ENCODE measurements at regions not wholly inside any gene's neighbourhood (a gene's known extent, or its start where the extent isn't known, plus 50 kb on each side); places are given as distances from the start of the nearest gene placed in this dataset.

DNA sequence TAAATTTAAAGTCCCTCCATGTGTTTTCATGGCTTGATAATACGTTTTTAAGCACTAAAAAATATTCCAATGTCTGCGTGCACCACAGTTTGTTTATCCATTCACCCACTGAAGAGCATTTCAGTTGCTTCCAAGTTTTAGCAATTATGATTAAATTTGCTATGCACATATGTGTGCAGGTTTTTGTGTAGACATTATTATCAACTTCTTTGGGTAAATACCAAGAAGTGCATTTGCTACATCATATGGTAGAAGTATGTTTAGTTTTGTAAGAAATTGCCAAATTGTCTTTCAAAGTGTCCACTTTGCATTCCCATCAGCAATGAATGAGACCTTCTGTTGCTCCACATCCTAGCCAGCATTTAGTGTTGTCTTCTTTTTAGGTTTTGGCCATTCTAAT, 550.0 kb downstream of the BRINP3 start:
- Histone ChIP-seq H3F3A (ENCODE audit: insufficient read depth, low read length) (no peaks in the 10 kb centered on the region), H3K36me3 (ENCODE audit: insufficient read depth, low read length) (no peaks in the 10 kb centered on the region), H3K27ac (ENCODE audit: low read depth, low read length, poor library complexity, severe bottlenecking) (no peak overlapping the region), H3K4me1 (ENCODE audit: insufficient read depth, low read length, severe bottlenecking) (no peaks in the 10 kb centered on the region), H3K79me2 (ENCODE audit: insufficient read depth, low read length) (no peaks in the 10 kb centered on the region), H3K27me3 (ENCODE audit: insufficient read depth, low read length) (no peaks in the 10 kb centered on the region), H2AFZ (ENCODE audit: low read length) (no peak overlapping the region), H3K9ac (ENCODE audit: low read length) (no peak overlapping the region), H3K9me2 (ENCODE audit: low read depth, low read length) (no peaks in the 10 kb centered on the region), H3K9me3 (ENCODE audit: low read length) (no peaks in the 10 kb centered on the region), H3K4me3 (ENCODE audit: low read depth, low read length, poor library complexity, severe bottlenecking) (no peak overlapping the region), H3K4me2 (ENCODE audit: low read length) (no peak overlapping the region), H4K20me1 (ENCODE audit: insufficient read depth, low read length) (no peaks in the 10 kb centered on the region)
- TF ChIP-seq, protein P1, sequence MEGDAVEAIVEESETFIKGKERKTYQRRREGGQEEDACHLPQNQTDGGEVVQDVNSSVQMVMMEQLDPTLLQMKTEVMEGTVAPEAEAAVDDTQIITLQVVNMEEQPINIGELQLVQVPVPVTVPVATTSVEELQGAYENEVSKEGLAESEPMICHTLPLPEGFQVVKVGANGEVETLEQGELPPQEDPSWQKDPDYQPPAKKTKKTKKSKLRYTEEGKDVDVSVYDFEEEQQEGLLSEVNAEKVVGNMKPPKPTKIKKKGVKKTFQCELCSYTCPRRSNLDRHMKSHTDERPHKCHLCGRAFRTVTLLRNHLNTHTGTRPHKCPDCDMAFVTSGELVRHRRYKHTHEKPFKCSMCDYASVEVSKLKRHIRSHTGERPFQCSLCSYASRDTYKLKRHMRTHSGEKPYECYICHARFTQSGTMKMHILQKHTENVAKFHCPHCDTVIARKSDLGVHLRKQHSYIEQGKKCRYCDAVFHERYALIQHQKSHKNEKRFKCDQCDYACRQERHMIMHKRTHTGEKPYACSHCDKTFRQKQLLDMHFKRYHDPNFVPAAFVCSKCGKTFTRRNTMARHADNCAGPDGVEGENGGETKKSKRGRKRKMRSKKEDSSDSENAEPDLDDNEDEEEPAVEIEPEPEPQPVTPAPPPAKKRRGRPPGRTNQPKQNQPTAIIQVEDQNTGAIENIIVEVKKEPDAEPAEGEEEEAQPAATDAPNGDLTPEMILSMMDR (IDR thresholded peaks at IDR 0.05; ENCODE audit: low read length) = no peak
- no peak for TF ChIP-seq EZH2 (IDR thresholded peaks at IDR 0.05; ENCODE audit: borderline replicate concordance, low read length)

DNA sequence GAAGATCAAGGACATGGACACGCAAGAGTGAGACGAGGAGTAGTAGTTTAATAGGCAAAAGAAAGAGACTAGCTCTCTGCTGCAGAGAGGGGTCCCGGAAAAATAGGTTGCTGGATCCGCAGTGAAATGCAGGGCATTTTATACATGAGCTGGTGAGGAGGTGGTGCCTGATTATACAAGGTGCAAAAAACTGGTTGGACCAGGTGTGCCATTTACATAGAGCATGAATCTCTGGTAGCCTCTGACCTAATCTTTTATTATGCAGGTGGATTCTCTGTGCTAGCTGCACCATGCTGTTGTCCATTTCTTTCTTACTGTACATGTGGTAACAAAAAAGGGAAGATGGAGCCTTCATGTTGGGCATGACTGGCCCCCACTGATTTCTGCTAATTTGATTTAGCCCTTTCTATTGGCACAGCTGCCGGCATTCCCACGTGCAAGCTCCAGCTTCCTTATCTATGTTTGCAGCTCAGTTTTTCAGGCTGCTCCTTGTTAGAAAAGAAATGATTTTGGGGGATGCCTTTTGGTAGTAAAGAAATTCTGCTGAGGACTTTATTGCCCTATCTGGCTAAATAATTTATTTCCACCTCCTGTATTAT, 548.1 kb downstream of the BRINP3 start:
- Histone ChIP-seq H3K4me1 (ENCODE audit: insufficient read depth, low read length, severe bottlenecking) (no peaks in the 10 kb centered on the region), H4K20me1 (ENCODE audit: insufficient read depth, low read length) (no peaks in the 10 kb centered on the region), H3K9me3 (ENCODE audit: low read length) (no peaks in the 10 kb centered on the region), H2AFZ (ENCODE audit: low read length) (no peak overlapping the region), H3K27ac (ENCODE audit: low read depth, low read length, poor library complexity, severe bottlenecking) (no peak overlapping the region), H3K27me3 (ENCODE audit: insufficient read depth, low read length) (no peaks in the 10 kb centered on the region), H3K4me2 (ENCODE audit: low read length) (no peak overlapping the region), H3K9me2 (ENCODE audit: low read depth, low read length) (no peaks in the 10 kb centered on the region), H3K36me3 (ENCODE audit: insufficient read depth, low read length) (no peaks in the 10 kb centered on the region), H3K79me2 (ENCODE audit: insufficient read depth, low read length) (no peaks in the 10 kb centered on the region), H3K9ac (ENCODE audit: low read length) (no peak overlapping the region), H3K4me3 (ENCODE audit: low read depth, low read length, poor library complexity, severe bottlenecking) (no peak overlapping the region), H3F3A (ENCODE audit: insufficient read depth, low read length) (no peaks in the 10 kb centered on the region)
- TF ChIP-seq, protein P1 (IDR thresholded peaks at IDR 0.05; ENCODE audit: low read length) = no peak
- no peak for TF ChIP-seq EZH2 (IDR thresholded peaks at IDR 0.05; ENCODE audit: borderline replicate concordance, low read length)

DNA sequence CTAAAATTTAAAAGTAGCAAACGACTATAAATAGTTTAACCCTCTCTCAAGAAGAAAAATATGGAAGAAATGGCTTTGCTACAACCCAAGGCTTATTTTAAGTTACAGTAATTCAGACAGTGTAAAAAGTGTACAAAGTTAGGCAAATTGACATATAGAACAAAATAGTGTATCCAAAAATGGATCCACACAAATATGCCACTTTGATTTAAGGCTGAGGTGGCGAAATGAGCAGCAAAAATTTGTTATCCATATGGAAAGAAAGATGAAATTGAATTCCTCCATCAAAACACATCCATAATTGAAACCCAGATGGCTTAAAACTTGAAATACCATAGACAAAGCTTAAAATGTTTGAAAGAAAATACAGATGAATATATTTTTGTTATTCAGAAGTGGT, 540.8 kb downstream of the BRINP3 start:
- Histone ChIP-seq H3K79me2 (ENCODE audit: insufficient read depth, low read length) (no peaks in the 10 kb centered on the region), H3K27ac (ENCODE audit: low read depth, low read length, poor library complexity, severe bottlenecking) (no peak overlapping the region), H3K4me2 (ENCODE audit: low read length) (no peak overlapping the region), H3K4me3 (ENCODE audit: low read depth, low read length, poor library complexity, severe bottlenecking) (no peak overlapping the region), H3K36me3 (ENCODE audit: insufficient read depth, low read length) (no peaks in the 10 kb centered on the region), H3K4me1 (ENCODE audit: insufficient read depth, low read length, severe bottlenecking) (no peaks in the 10 kb centered on the region), H3K27me3 (ENCODE audit: insufficient read depth, low read length) (no peaks in the 10 kb centered on the region), H2AFZ (ENCODE audit: low read length) (no peak overlapping the region), H3K9me2 (ENCODE audit: low read depth, low read length) (no peaks in the 10 kb centered on the region), H4K20me1 (ENCODE audit: insufficient read depth, low read length) (no peaks in the 10 kb centered on the region), H3K9ac (ENCODE audit: low read length) (no peak overlapping the region), H3K9me3 (ENCODE audit: low read length) (no peaks in the 10 kb centered on the region), H3F3A (ENCODE audit: insufficient read depth, low read length) (no peaks in the 10 kb centered on the region)
- TF ChIP-seq EZH2 (IDR thresholded peaks at IDR 0.05; ENCODE audit: borderline replicate concordance, low read length) = no peak
- TF ChIP-seq, protein P1 (IDR thresholded peaks at IDR 0.05; ENCODE audit: low read length) = no peak
